CD4-positive, alpha-beta T cell treated with Interleukin-21 for 1 hour (primary cell): ENCODE measurements at regions not wholly inside any gene's neighbourhood (a gene's known extent, or its start where the extent isn't known, plus 50 kb on each side); places are given as distances from the start of the nearest gene placed in this dataset.

ENCODE experiments used
- DNase-seq: peaks from one replicate; pipeline ENCODE4 v3.0.0-alpha.2; 2020

DNA sequence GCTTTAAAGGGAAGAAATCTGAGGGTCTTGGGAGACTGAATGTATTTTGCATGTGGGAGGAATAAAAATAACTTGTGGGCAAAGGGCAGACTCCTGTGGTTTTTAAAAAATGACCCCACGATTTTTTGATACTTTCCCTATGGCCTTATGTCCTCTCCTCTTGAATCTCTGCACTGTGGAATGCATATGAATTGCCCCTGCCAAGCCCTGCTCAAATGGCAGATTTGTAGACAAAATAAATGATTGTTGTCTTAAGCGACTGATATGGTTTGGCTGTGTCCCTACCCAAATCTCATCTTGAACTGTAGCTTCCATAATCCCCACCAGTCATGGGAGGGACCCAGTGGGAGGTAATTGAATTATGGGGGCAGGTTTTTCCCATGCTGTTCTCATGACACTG is 223.8 kb downstream of the DACT1 start:
- no peak for DNase-seq

DNA sequence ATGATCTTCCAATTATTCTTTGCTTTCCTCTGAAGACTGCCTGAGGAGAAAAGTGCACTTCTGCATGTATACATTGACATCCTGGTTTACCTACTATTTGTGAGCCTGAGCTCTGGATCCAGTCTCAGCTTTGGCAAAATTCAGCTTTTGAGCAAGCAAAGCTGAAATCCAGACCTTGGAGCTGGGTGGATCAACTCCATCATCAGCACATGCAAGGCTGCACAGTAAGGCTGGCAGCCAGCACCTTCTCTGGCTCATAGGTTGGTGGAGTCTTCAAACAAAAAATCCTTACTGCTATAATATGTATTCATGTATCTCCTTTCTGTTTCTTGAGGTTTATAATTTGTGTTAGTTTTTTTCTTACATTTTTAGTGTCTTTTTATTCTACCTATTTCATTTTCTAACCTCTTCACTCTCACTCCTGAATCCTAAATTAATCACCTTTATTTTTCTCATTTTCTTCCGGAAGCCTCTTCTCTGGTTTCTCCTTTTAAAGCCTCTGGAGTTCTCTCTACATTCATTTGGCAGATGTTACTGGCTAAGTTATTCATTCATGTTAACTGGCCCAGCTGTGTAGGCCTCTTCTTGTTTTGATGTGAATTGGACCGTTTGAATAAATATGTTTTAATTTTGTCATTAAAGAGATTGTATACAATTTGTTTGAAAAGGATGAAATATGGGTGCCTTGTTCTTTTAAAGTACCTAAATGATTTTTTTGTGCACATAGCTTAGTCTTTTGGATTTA is 224.8 kb downstream of the DACT1 start:
- DNase-seq, result no peak

DNA sequence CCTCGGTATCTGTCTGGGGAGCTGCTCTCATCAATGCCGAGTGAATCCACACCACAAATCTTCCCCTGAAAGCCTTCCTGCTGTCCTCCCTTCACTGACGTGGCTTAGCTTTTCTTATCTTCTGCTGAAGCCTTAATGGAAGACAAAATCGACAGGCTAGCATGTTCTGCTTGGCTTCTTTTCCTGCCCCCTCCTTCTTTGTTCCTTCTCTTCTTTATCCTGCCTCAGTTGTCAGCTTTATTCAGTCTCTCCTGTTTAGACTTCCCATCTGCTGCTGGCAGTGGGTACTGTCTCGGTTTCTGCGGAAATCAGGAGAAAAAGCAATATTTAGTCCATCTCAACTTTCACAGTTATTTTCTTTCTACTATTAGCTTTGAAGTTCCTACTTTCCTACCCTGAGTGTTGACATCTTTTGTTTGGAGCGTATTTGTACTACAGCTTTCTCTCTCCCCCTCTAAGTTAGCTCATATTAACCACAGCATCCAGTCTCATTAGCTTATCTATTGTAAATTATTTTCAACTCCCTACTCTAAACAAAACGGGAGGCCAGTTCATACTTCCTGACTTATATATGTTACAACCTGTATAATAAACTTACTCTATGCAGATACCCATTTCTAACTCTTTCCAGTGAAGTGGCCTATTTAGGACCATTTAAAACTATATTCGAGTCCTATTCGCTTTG is 226.0 kb downstream of the DACT1 start:
- no peak for DNase-seq

DNA sequence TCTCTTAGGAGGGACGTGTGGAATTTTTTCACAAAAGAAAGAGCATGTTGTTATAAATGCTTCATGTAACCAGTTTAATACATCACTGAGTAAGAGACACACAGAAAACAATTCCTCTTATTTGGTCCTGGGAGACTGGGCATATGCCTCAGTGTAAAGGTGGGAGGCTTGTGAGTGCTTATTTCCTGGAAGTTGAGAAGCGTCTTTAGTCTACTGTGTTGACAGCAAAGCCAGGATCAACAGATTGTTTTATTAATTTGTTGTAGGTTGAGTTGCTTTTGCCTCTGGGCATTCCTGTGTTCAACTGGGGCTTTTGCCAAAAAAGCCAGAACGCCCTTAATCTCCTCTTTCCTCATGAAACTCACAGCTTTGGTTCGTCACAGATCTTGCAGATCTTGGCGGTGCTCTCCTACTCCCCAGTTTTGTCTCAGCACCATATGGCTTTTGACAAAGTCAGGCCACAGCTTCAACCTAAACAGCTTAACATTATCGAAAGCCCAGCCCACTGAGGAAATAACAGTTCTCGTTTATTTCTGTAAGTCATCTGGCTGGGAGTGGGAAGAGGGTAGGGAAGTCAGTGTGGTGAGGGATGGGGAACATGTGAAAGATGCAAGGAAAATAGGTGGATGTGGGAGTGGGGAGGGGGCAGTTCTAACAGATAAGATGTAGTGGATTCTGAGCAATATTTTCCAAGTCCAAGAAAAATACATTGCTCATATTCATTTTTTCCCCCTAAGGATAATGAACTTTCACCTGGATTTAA is 227.2 kb downstream of the DACT1 start:
- no peak for DNase-seq

DNA sequence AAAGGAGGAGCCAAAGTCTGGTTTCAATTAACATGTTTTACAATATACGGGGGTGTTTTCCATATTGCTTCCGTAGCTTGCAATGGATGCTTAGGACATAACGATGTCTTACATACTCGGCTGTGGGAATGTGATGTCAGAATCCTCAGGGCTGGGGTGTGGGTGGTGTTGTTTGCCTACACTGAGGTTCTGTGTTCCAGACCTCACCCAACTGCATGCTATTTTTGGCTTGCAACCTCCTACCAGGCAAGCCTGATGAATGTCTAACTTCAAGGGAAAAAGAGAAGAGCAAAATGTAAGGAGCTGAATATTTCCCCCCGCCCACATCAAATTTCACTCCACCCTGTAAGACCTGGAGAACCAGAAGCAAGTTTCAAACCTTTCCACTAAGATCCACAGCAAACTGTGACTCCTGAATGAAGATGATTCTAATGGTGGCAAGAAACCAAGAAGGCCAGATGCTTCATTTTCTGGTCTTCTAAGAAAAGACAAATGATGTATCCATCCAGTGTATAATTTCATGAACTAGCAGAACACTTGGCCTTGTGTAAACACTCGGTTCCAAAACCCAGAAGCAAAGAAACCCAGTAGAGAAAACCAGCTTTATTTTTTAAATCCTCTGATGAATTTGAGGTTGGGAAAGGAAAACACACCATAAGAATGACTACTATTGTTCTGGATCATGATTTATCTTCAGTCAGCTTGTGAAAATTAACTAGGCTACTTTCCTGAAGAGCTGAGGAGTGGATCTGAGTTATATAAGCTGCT is 227.9 kb downstream of the DACT1 start:
- DNase-seq, result no peak

DNA sequence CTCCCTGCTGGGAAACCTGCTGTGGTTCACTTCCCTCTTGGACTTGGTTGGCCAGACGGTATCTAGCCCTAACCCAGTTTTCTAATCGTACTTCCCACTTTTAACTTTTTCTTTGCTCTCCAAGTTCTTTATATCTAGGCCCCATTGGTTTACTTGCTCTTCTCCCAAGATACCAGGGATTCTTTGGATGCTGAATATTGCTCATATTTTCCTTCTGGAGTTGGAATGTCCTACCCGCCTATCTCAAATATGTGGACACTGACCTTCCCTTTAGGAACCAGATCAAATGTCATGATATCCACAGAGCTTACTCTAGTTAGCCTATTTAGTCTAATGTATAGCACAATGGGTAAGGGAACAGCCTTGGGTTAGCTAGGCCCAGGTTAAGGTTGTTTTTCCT is 228.6 kb downstream of the DACT1 start:
- no peak for DNase-seq

DNA sequence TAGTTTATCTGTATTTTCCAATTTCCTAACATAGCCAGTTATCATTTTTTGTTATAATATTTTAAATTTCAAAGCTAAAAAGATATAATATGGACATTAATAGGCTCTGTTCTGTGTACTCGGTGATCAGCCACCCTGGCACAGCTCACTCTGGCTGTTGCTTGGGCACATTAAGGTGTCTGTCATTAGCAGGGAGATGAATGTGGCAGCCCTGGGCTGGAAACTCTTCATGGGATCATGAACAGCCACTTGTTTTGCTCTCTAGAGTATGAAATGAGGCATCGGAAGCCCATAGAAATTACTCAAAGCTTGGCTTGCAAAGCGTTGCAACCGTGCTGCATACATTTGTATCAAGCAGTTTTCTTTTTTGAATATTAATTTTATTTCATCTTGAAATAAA is 233.2 kb downstream of the DACT1 start:
- DNase-seq, result no peak

DNA sequence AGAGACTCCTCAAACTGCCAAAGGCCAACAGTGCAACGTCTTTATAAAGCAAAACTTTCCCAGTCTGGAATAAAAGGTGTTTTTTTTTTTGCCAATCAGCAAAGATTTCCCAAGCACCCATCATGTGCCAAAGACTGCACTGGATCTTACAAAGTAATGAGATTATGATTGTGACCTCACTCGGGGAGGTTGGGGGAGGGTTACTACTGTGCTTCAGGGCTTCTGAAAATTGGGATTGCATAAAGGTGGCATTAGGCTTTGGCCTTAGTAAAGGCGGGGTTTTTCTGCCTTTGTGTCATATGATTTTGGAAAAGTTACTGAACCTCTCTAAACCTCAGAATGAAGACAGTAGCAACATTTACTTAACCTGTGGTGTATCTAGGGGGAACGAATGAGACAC is 233.8 kb downstream of the DACT1 start:
- DNase-seq, result no peak

DNA sequence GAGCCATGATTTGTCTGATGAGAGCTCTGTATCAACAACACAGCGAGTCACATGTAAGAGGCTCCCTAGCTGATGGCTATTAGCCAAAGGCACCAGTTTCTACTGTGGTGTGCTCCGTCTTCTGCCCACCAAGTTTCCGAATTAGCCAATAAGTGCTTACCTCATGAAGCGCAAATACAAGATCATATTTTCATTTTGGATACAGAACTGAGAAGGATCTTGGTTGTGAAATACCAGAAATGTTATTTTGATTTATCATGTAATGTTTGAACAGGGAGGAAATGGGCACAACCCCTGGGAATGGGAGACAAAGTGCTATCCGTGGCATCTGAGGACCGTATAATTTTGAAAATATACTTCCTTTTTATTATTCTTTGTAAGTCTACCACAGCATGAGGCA is 234.3 kb downstream of the DACT1 start:
- no peak for DNase-seq

DNA sequence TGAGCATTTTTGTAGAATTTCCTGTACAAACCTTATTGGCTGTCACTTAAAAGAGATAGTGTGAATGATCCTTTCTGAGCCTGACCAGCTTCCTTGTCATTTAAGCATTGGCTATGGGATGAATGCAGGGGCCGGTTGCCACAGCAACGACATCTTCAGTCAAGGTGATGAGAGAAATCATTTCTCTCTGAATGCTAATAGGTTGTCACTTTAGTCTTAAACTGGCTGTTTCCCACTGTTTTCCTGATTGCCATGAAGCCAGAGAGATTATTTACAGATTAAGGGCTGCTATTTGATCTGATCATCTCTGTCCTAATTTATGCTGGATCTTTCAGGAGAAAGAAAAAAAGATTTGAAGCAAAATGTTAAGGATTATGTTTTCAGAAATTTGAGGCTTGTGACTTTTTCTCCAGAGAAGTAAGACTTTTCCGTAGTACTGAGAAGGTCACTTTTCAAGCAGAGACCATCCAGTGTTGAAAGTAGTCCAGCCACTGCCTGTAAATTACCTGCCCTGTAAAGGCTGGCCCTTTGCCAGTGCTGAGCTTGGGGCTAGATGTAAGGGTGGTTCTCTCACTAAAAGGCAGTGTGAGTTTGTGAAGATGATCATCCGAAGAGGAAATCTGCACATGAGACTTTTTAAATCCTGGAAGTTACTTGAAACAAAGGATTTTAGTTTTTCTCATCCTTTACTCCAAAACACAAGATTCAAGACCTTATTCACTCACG is 235.6 kb downstream of the DACT1 start:
- DNase-seq, result no peak

DNA sequence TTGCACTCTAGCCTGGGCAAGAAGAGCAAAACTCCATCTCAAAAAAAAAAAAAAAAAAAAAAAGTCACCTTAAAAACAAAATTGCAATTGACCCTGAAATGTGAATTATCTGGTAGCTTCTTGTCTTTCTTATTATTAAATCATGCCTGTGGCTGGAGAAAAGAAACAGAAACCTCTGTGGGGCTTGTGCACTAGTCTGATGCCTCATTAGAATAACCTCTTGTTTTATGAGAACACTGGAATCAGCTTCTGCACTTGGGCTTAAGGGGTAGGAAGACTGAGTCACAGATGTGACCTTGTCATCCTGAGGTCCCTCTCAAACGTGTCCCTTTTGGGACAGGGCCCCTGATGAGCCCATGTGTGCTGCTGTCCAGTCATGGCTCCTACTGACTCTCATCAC is 237.9 kb downstream of the DACT1 start:
- DNase-seq, result no peak

DNA sequence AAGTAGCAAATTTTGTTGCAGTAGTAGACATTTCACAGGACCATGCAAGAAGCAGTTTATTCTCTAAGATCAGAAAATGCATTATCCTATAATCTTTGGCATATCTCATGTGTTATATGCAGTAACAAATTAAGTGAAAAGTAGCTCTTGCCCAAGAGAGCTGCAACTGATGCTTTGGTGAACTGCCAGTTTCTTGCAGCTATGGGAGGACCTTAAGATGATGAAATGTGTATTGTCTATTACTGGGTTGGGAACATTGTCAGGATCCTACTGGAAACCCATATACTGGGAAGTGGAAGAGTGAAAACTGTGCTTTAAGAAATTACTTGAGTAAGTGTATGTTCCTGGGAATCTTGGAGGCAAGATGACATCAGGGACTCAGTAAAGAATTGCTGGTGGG is 238.8 kb downstream of the DACT1 start:
- no peak for DNase-seq

DNA sequence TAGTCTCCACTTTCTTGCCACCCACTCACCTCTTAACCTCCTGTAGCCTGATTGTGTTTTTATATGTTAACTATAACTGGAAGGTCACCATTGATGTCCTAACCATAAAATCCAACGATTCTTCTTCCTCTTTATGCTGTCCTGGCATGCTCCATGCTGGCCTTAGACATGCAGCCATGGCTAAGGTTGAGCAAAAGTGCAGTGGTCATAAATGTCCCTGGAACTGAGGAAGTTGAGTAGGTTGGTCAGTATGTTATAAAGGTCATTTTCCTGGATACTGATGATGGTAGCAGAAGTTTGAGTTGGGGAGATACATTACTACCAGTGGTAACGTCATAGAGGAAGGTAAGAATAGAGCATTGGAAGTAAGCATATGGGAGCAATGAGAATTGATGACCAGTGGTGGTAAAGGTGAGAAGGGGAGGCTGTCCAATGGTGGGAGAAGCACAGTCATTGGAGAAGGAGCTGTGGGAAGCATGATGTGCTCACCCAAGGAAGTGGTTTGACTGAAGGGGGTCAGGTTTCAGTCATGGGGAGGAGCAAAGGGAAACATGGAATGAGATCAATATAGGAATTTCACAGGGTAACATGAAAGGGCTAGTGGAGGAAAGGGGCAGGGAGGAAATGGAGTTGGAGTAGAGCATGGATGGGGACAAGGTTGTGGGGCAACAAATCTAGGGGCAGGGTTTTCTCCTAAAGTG is 240.8 kb downstream of the DACT1 start:
- DNase-seq, result no peak

DNA sequence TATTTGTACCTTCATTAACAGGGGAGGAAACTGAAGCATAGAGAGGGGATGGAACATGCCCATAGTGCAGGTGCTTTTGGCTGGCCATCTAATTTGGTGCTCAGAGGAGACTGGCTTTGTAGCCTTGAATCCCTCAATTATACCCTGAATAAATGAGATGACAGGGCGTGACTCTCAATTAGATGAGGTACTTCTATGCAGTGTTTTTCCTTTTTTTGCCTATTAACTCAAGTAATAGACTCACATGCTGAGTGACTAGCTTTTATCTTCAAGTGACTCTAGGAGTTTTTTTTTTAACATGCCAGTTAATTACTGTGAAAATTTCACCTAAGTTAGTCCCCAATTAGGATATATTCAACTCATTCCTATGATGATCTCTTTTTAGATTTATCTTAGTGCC is 243.7 kb downstream of the DACT1 start:
- no peak for DNase-seq

DNA sequence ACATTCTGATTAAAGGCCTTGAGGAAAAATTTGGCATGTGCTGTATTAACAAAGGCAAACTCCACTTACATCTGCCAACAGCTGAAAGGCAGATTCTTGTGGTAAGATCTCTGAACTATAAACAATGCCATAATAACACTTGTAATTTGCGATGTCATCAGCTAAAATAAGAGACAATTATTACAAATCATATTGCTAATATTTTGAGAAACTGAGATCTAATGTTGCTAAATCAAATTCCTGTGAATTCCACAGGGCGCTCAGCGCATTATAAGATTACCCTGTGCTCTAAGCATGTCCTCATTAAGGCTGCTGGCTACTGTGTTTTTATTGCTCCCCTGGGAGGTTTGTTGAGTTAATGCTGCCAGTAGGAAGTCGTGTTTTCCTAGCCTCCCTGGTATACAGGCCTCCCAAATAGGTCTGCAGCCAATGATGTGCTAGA is 244.8 kb downstream of the DACT1 start:
- DNase-seq, result no peak

DNA sequence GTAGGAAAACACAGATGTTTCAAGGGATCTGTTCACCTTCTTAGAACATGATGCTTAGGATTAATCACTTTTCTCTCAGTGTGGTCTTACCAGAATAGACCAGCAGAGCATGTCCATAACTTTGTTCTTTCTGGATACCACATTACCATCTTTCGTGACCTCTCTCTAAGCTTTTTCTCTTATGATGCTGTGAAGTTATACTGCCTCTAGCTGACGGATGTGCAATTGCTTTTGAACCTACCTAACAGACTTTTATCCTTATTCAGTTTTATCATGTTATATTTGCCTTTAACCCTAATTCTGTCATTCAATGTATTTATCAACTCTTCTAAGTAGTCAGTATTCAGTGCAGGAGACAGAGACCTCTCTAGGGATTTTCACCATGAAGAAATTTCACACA is 246.7 kb downstream of the DACT1 start:
- DNase-seq, result no peak

DNA sequence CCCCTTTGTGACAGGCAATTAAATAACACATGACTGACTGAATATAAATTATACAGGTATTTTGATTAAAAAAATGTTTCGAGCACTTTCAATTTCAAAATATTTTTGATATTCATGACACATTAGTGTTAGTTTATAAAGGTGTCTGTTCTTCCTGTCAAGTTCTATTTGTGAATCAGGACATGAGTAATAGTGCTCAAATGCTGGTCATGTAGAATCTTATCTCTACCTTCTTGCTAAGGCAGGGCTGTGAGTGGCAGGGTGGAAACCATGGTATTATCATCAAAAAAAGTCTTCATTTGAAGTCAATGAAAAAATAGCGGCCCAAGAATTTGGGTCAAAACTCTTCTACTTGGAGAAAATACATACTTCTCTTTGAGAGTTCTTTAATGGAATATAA is 250.2 kb downstream of the DACT1 start:
- no peak for DNase-seq

DNA sequence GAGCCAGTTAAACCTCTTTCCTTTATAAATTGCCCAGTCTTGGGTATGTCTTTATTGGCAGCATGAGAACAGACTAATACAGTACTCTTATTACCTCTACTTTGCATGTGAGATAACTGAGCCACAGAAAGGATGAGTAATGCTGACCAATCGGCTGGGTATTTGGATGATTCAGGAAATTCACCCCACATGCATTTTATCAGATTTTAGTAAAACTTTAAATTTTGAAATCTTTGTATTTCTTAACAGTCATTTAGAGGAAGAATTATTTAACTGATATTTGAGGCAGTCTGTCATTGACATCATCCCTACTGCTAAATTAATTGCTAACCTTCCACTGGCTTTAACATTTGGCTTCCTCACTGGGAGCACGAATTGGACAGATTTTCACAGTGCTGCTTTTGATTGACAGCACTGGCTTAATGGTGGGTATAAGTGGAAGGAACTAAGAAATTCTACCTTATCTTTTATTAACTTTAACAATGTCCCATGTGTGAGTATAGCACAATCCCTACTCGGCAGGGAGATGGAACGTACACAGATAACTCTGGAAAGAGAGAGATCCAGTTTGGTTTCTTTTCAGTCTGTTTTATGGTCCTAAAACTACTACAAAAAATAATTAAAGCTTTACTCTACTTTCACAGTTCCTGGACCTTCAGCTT is 261.0 kb downstream of the DACT1 start:
- no peak for DNase-seq

DNA sequence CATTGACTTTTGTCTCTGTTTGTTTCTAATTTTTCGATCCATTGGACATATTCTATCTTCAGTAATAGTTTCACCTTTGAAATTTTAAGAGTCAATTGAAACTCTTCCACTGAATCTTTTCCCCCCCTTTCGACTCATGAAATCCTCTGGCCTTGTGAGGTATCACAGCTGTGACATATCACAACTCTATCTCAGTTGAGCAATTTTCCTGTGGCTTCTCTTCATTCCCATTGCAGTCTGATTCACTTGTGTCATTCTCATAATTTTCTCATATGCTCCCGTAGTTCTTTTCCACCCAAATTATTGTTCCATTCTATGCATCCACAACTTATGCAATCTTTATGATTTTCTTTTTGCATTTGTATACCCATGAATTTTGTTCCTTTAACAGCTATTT is 261.6 kb downstream of the DACT1 start:
- DNase-seq, result no peak

DNA sequence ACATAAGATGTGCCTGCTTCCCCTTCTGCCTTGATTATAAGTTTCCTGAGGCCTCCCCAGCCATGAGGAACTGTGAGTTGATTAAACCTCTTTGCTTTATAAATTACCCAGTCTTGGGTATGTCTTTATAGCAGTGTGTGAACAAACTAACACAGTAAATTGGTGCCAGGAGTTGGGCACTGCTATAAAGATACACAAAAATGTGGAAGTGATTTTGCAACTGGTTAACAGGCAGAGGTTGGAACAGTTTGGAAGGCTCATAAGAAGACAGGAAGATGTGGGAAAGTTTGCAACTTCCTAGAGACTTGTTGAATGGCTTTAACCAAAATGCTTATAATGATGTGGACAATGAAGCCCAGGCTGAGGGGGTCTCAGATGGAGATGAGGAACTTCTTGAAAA is 264.1 kb downstream of the DACT1 start:
- DNase-seq, result no peak

DNA sequence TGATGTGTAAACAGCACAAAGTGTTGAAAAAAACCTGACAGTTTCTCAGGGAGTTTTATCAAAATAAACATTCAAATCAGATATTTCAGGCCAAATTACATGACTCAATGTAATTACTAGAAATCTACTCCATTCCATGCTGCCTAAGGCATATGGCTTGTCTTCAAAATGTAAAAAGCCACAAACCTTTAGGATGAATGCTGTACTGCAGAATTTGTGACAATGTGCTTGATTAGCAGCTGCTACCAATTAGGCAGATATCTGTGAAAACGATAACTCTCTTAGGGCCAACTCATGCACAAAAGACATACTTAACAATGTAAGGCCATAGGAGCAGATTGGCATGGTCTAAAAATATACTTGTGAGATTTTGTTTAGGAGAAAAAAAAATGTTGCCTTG is 267.0 kb downstream of the DACT1 start:
- DNase-seq, result no peak
